Vagina (tissue), 2 donors: ENCODE measurements at regions not wholly inside any gene's neighbourhood (a gene's known extent, or its start where the extent isn't known, plus 50 kb on each side); places are given as distances from the start of the nearest gene placed in this dataset.

Experiments
- POLR2A ChIP-seq, 2 donors: fragments of 450-650 bp; IDR thresholded peaks; one replicate each; pipeline ENCODE4 v1.6.1; 2017; ENCODE audit warnings: antibody characterized with exemption in 2 of 2, mild to moderate bottlenecking in 2 of 2, moderate library complexity in 2 of 2
- TF ChIP-seq, protein P1 (sequence below), 3 experiments: fragments of 450-650 bp in 2 of 3; fragments of 200-600 bp in 1 of 3; sonication (generic) in 1 of 3; IDR thresholded peaks; one replicate each; pipeline ENCODE4 v1.5.1; 2017 to 2019; ENCODE audit warnings: antibody characterized with exemption in 3 of 3, mild to moderate bottlenecking in 2 of 3, moderate library complexity in 2 of 3

DNA sequence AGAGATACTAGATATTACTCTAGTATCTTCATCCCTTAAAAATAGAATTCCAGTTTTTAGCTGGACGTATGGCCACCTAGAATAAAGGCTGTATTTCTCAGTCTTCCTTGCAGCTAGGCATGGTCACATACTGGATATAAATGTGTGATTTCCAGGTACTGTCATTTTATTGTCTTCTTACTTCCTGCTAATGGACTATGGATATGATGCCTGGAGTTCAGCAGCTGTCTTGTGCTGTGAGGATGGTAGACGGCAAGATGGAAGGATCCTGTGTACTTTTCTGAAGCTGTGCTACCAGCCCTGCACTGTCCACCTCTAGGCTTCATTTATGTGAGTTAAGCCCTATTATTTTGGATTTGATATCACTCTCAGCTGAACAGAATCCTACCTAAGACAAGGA is 83.4 kb downstream of the EBLN2 start:
- TF ChIP-seq, protein P1, sequence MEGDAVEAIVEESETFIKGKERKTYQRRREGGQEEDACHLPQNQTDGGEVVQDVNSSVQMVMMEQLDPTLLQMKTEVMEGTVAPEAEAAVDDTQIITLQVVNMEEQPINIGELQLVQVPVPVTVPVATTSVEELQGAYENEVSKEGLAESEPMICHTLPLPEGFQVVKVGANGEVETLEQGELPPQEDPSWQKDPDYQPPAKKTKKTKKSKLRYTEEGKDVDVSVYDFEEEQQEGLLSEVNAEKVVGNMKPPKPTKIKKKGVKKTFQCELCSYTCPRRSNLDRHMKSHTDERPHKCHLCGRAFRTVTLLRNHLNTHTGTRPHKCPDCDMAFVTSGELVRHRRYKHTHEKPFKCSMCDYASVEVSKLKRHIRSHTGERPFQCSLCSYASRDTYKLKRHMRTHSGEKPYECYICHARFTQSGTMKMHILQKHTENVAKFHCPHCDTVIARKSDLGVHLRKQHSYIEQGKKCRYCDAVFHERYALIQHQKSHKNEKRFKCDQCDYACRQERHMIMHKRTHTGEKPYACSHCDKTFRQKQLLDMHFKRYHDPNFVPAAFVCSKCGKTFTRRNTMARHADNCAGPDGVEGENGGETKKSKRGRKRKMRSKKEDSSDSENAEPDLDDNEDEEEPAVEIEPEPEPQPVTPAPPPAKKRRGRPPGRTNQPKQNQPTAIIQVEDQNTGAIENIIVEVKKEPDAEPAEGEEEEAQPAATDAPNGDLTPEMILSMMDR (IDR thresholded peaks at IDR 0.05), result no peak
- no peak for TF ChIP-seq POLR2A (IDR thresholded peaks at IDR 0.05)
